NCI-H748 treated with DMSO at 0.1 percent for 48 hours (cell line): ENCODE measurements at regions not wholly inside any gene's neighbourhood (a gene's known extent, or its start where the extent isn't known, plus 50 kb on each side); places are given as distances from the start of the nearest gene placed in this dataset.
"Not testable (repeated sequence)": the region's sequence is repeated elsewhere in the genome, so short reads cannot be mapped to it uniquely, and the experiment has no call there.

Experiments used
- DNase-seq: peaks from one replicate; lab custom pipeline; 2025; lab: John Stamatoyannopoulos, UW

- DNase-seq, result no peak
Measured at GRCh38 chr14:51351997-51352396, 112.0 kb downstream of the TMX1 start.

GRCh38 chr14:51353901-51354300 lies 113.9 kb downstream of the TMX1 start:
- no peak for DNase-seq

DNA sequence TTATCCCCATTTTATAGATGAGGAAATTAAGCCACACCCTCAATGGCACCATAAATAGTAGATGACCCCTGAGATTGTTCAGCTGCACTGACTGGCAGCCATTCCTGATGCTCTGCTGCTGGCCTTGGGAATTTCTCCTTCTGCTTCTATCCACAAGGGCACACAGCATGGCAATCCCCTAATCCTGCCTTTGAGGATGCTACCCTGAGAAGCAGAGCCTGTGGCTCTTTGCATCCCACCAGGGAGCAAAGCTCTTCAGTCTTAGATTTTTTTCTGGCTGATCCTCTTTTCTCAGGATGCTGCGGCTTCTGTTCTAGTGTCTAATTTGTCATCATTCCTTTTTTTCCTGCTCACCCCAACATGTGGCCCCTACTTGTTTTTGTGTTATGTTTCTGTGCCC lies 114.8 kb downstream of the TMX1 start:
- no peak for DNase-seq

GRCh38 chr14:51356381-51356780 lies 116.3 kb downstream of the TMX1 start:
- DNase-seq, result no peak

GRCh38 chr14:51357250-51357649 lies 117.2 kb downstream of the TMX1 start:
- peak; percentile 47 for DNase-seq

- no peak for DNase-seq
Measured at GRCh38 chr14:51360592-51360991, 120.5 kb downstream of the TMX1 start.

- DNase-seq, result no peak
Measured at GRCh38 chr14:51365241-51365965, 125.4 kb downstream of the TMX1 start.

- not testable (repeated sequence) for DNase-seq
Measured at GRCh38 chr14:51366460-51366859, 126.4 kb downstream of the TMX1 start.

GRCh38 chr14:51366866-51367599 lies 127.0 kb downstream of the TMX1 start:
- DNase-seq, result peak; percentile 19

DNA sequence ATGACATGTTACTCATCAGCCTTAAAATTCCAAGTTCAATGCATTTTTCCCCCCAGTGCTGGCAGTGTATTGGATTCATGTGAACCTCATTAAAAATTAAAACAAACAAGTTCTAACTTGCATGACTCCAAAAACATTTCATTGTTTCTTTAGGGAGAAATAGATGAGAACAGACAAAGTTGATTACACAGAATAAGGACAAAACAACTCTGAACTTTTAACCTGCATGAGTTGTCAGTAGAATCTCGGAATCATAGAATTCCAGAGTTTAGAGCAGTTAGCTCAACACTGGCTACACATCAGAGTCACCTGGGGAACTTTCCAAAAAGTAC lies 127.5 kb downstream of the TMX1 start:
- no peak for DNase-seq

DNA sequence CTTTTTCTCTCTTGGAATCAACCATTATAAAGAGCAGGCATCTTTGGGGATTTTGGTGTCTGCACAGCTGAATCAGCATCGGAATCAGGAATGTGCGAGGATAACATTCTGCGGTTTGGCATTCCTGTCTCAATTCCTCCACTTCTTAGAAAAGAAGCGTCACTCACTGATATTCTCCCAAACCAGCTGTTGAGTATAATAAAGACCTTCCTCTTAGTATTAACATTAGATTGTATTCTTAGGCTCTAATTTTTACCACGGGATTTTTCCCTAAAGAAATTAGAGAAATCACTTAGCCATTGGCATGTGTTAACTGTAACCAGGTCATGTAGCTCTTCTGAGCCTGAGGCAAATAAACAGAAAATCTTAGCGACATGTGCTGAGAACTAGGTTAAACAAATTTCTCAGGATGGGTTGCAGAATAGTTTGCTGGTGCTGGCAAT lies 128.7 kb downstream of the TMX1 start:
- no peak for DNase-seq

- no peak for DNase-seq
Measured at GRCh38 chr14:51369814-51370213, 129.8 kb downstream of the TMX1 start.

- no peak for DNase-seq
Measured at GRCh38 chr14:51370758-51371386, 130.8 kb downstream of the TMX1 start.

DNA sequence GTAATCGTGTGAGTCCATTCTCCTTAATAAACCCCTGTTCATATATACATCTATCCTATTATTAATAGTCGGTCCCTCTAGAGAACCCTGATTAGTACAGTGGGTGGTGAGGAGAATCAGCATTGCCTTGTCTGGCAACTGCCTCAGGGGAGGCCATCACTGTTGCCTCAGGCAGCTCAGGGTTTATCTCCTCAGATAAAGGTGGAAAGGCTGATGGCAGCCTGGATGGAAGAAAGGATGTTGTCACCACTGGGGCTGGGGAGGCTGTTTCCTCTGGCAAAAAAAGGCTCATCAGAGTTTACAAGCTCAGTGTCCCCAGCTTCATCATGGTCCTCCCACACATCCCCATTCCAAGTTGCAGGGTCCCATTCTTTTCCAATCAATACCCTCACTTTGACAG lies 137.1 kb downstream of the TMX1 start:
- not testable (repeated sequence) for DNase-seq

DNA sequence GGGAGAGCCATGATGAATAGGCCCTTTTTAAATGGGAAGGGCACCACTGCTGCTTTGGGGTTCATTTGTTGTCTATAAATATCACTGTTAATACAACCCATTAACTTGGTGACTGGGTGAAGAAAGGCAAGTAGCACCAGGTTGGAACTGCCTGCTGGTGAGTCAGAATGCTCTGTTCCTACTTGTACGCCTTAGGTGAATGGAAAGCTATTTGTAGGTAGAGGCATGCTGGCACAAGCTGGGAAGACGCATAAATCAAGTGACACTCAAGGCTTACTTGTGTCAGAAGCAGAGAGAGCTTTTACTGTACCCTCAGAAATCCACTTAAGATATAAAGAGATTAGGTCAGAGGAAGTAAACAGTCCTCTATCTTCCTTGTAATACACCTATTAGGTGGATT lies 142.5 kb downstream of the TMX1 start:
- no peak for DNase-seq

DNA sequence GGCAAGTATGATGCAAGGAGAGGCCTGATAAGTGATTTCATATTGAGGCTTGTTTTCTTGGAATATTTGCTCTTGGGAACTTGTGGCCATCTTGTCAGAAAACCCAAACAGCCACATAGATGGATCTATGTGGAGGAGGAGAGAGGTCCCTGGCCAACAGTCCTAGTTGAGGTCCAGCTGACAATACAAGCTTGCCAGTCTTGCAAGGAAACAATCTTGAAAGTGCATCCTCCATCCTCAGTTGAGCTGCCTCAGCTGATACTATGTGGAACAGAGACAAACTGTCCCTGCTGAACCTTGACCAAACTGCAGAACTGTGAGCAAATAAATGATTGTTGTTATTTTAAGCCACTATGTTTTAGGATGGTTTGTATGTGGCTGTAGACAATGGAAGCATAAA lies 146.4 kb downstream of the TMX1 start:
- no peak for DNase-seq

GRCh38 chr14:51386983-51387735 lies 147.1 kb downstream of the TMX1 start:
- DNase-seq, result no peak

DNA sequence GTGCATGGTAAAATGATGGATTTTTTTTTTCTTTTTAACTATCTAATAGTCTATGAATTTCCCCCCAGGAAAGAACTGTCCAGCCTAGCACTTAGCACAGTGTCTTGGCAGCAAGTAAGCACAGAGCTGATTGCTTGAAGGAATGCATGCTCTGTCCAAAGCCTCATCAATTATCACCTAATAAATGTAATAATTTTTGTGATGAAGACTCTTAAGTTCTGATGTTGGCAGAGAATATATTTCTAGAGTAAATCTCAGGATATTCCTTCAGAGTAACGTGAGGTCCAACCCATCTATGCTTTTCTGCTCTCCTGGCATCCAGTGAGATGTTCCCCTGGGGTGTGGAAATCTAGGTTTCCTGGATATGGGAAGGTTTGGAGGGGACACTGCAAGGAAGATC lies 152.4 kb downstream of the TMX1 start:
- no peak for DNase-seq

DNA sequence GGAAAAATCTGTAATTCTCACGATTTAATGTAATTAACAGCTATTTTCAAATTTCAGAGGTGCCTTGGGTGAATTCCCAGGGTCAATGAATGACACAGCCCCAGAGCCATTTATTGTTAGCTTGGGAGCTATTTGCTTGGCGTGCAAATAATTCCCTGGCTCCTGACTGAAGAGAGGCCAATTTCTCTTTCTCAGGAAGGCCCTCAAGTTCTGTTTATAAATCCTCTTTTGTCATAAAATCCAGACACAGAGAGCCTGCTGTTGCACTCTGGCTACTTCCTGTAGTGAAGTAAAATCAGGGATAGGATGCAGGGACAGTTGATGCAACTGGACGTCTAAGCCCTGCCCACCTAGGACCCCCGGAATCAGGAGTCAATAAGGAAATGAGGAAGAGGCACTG lies 154.3 kb downstream of the TMX1 start:
- no peak for DNase-seq

- no peak for DNase-seq
Measured at GRCh38 chr14:51394804-51395203, 154.8 kb downstream of the TMX1 start.

- DNase-seq, result no peak
Measured at GRCh38 chr14:51395361-51395849, 155.4 kb downstream of the TMX1 start.

DNA sequence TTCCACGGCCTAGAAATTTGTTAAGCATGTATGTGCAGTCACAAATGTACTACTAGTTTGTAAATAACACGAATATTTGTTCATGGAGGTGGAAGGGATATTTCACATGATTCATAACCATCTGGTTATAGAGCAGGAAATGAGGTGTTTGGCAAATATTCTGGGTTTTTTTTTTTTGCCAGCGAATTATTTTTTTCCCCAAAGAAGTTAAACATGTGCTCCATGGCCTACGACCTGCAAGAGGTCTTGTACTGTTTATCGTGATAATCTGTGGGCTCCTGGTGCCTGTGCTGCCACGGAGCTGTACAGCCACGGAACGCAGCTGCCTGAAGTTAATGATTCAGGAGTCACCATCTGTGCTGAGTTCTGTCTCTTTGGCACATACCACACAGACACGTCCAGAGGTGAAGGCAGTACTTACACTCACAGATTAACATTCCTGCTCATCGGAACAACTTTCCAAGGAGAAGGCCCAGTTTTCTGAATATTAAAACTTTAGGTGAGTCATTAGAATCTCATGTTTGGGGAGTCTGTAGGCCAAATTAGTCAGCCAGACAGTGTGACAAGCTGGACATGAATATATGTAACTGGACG lies 156.3 kb downstream of the TMX1 start:
- no peak for DNase-seq
